GM20000 (cell line): ENCODE measurements at regions not wholly inside any gene's neighbourhood (a gene's known extent, or its start where the extent isn't known, plus 50 kb on each side); places are given as distances from the start of the nearest gene placed in this dataset.

Experiments
- DNase-seq: peaks from one replicate; pipeline ENCODE4 v3.0.0; 2012; ENCODE audit warnings: low spot score
- CTCF ChIP-seq: IDR thresholded peaks from 2 replicates; pipeline ENCODE4 v1.5.1; 2012; ENCODE audit warnings: mild to moderate bottlenecking, control low read depth; ENCODE audit errors: extremely low read depth, missing control alignments

DNA sequence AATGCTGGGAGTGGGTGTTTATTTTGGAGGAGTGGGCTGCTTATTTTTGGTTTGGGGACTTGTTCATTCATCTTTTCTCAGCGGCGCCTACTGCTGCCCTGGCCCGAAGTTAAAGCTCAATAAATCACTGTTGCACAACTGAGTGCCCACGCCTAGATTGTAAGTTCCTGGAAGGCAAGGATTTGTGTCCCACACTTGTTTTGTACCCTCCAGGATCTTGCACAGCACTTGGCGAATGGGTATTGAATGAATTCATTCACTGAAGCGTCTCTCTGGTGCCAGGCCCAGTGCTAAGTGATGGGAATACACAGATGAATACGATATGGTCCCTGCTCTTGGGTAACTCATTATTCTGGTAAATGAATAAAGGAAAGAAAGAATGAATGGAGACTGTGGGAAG is 153.3 kb upstream of the PARP11 start:
- no peak for DNase-seq
- TF ChIP-seq CTCF = no peak

- DNase-seq = no peak
- TF ChIP-seq CTCF = no peak
These were observed 152.8 kb upstream of the PARP11 start for GRCh38 chr12:4026020-4026358.

GRCh38 chr12:4025181-4026019 is 152.2 kb upstream of the PARP11 start:
- TF ChIP-seq CTCF = no peak
- DNase-seq = no peak

GRCh38 chr12:4024701-4025100 is 151.5 kb upstream of the PARP11 start:
- TF ChIP-seq CTCF = no peak
- no peak for DNase-seq

DNA sequence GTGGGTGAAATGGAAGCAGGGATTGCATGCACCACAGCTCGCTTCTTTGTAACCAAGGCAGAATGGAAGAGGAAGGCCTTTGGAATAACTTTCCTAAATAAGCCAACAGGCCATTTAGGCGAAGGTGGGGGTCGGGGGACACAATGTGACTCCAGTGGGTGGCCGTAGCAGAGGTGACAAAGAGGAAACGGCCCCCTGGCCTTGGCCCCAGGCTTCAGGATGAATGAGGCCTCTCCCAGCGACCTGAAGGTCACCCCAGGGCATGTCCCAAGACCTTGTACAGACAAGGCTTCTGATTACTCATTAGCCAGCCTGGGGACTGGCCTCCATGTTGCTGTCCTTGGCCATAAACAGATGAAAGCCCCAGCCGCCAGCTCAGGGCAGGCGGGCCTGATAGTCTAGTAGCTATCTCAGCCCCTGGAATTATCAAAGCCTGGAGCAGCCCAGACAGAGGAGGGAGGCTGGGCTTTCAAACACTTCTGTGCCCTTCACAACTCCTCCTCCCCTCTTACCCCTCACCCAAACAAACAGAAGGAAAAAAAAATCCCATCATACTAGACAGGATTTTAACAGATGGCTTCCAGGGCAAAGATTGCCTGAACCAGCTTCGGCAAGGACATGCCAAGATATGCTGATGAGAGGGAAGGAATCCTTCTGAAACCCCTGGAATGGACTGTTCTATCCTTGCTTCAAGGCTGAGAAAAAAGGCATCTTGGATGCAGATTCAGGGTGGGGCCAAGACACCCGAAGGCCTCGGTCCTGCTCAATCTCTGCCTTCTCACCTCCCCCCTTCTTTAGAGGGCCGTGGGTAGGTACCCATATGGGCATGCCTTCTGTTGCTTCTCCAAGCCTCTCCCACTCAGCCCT is 142.3 kb upstream of the PARP11 start:
- TF ChIP-seq CTCF = no peak
- no peak for DNase-seq

DNA sequence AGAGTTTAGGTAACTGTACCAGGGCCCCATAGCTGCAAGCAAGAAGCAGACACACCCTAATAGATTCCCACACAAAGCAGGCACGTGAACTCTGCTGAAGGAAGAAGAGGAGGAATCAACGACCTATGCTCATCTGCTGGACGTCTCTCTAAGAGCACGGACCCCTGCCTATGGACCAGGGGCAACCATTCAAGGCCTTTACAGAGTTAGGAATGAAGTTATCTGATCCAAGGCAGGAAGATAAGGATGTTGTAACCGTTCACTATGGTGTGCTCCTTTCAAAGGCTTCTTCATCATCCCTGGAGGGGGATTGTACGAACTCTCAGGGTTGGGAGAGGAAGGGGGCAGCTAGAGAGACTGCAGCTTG is 141.6 kb upstream of the PARP11 start:
- TF ChIP-seq CTCF = no peak
- DNase-seq = no peak

GRCh38 chr12:4014444-4014843 is 141.2 kb upstream of the PARP11 start:
- DNase-seq = no peak
- TF ChIP-seq CTCF = no peak
